GM18505 (cell line): ENCODE measurements at regions not wholly inside any gene's neighbourhood (a gene's known extent, or its start where the extent isn't known, plus 50 kb on each side); places are given as distances from the start of the nearest gene placed in this dataset.

Source experiments
- ATAC-seq: cut with Tn5 transposase; IDR thresholded peaks from one replicate; pipeline ENCODE4 v1.9.1; 2021; ENCODE audit not compliant: unreplicated experiment
- POLR2A ChIP-seq: IDR thresholded peaks from 4 replicates; pipeline ENCODE4 v1.6.1; 2011; ENCODE audit warnings: borderline replicate concordance; ENCODE audit not compliant: insufficient read depth, insufficient read length; ENCODE audit errors: extremely low read depth

DNA sequence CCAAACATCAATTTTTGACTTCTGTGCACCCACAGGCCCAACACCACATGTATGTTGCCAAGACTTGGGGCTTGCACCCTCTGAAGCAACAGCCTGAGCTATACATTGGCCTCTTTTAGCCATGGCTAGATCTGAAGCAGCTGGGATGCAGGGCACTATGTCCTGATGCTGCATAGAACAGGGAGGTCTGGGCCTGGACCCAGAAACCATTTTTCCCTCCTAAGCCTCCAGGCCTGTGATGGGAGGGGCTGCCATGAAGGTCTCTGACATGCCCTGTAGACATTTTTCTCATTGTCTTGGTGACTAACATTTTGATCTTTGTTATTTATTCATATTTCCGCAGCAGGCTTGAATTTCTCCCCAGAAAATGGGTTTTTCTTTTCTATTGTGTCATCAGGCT lies 330.0 kb downstream of the PYDC2 start:
- TF ChIP-seq POLR2A, result no peak
- no peak for ATAC-seq

DNA sequence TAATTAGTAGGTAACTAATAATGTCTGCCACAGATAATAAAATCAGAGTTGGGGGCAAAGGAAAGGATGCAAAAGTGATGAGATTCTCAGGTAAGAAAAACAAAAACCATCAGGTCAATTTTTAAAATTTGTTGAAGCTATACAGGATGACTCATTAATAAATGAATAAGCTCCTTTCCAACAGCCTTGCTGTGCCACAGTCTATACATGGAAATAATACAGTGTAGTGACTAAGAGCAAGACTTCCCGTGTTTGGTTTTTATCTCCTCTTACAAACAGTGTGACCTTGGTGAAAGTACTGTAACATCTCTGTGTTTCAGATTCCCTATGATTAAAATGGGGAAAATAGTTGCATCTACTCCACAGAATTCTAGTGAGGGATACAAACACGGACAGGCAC lies 331.6 kb downstream of the PYDC2 start:
- no peak for ATAC-seq
- TF ChIP-seq POLR2A, result no peak

- TF ChIP-seq POLR2A, result no peak
- ATAC-seq, result no peak
These were observed 334.2 kb downstream of the PYDC2 start for GRCh38 chr3:191795196-191795595.

- TF ChIP-seq POLR2A, result no peak
- no peak for ATAC-seq
These were observed 336.3 kb downstream of the PYDC2 start for GRCh38 chr3:191797271-191797670.

DNA sequence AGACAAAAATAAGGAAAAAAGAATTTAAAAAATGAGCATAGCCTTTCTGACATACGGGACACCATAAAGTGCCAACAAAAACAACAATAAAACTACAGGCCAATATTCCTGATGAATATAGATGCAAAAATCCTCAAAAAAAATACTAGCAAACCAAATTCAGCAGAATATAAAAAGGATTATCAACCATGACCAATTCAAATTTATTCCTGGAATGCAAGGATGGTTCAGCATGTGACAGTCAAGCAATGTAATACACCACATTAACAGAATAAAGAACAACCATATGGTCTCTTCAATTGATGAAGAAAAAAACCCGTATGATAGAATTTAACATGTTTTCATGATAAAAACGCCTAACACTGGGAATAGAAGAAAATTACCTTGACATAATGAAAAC lies 341.7 kb downstream of the PYDC2 start:
- no peak for ATAC-seq
- TF ChIP-seq POLR2A, result no peak

DNA sequence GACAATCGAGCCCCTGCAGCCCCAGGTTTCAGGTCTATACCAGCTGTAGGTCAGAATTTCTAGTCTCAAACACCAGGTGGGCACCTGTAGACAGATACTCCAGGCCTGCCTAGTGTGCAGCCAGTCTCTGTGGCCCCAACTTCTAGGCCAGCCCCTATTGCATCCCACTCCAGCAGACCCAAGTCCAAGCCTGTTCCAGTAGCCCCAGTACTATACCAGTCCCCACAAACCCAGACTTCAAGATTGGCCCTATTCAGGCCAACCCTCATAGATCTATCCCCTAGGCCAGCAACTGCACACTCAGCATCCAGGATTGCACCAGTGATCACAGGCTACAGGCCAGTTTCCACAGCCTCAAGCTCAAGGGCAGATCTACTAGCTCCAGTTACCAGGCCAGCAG lies 344.0 kb downstream of the PYDC2 start:
- no peak for TF ChIP-seq POLR2A
- no peak for ATAC-seq

DNA sequence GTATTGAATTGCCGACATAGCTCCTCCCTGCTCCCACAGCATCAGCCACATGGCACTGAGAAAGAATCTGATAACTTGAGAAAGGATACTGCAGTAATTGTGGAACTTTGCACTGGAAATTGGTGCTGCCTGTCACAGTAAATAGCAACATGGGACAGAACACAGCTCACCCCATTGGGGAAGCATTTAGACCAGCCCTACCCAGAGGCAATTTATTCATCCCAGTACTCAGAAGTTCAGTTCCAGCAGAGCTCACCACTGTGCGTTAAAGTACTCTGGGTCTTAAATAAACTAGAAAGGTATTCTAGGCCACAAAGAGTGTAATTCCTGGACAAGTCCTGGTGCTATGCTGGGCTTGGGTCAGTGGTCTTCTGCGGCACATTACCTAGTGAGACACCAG lies 347.1 kb downstream of the PYDC2 start:
- no peak for TF ChIP-seq POLR2A
- no peak for ATAC-seq

- ATAC-seq, result no peak
- no peak for TF ChIP-seq POLR2A
These were observed 348.5 kb downstream of the PYDC2 start for GRCh38 chr3:191809326-191809949.

DNA sequence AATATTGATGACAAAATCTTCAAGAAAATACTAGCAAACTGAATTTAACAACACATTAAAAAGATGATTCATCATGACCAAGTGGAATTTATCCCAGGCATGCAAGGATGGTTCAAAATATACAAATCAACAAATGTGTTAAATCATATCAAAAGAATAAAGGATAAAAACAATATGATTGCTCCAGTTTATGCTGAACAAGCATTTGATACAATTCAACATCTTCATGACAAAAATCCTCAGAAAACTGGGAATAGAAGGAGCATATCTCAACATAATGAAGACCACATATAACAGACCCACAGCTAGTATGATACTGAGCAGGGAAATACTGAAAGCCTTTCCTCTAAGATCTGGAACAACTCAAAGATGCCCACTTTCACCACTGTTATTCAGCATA lies 352.3 kb downstream of the PYDC2 start:
- no peak for ATAC-seq
- no peak for TF ChIP-seq POLR2A

DNA sequence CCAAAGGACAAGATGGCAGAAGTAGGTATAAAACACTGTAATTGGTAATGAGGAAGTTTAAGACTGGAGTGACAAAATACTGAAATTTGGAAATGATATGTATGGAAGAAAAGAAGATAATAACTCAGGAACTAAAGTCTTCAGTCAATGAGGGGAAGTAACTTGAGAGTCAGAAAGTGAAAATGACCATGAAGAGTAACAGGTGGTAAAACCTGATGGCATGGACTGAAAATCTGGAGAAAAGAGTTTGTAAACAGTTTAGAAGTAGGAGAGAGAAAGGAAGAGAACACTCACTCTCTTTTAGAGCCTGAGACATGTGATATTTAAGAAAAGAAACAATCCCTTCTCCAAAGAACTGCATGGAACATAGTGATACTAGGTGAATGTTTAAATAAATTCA lies 387.9 kb downstream of the PYDC2 start:
- no peak for TF ChIP-seq POLR2A
- no peak for ATAC-seq

DNA sequence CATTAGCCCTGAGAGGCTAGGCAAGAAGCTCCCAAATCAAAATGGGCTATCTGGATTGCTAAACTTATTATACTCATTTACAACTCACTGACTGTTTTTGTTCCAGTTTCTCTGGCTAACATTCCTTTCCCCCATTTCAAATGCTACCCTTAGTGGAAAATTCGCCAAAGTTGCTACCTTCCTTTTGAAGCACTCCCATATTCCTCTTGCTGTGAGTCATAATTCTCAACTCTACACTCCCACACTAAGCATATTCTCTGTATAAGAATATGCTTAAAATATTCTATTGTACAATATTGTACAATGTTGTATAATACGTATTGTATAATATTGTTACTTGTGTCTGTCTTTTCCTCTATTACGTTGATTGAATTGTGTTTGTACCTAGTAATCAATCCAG lies 398.6 kb downstream of the PYDC2 start:
- no peak for TF ChIP-seq POLR2A

GRCh38 chr3:191869738-191870415 lies 408.9 kb downstream of the PYDC2 start:
- no peak for TF ChIP-seq POLR2A

More for the DNA sequence above, 398.6 kb downstream of the PYDC2 start:
- no peak for ATAC-seq

GRCh38 chr3:191873736-191874135 lies 412.8 kb downstream of the PYDC2 start:
- ATAC-seq, result no peak
- TF ChIP-seq POLR2A, result no peak

More at GRCh38 chr3:191869738-191870415, 408.9 kb downstream of the PYDC2 start:
- no peak for ATAC-seq

DNA sequence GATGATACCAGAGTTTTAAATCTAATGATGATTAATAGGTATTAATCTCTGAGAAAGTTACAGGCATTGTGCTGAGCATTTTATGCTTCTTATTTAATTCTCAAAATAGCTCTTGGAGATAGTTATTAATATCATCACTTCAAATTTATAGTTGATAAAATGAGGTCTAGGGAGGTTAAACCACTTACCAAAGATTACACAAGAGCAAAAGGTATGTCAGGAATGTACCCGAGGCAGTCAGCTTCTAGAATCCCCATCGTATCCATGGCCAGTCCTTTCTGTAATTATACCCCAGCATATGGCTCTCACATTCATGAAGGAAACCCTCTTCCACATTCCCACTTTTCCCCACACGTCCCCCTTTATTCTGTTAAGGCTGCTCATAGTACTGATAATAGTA lies 421.3 kb downstream of the PYDC2 start:
- no peak for ATAC-seq
- TF ChIP-seq POLR2A, result no peak

GRCh38 chr3:191884132-191884531 lies 423.2 kb downstream of the PYDC2 start:
- no peak for TF ChIP-seq POLR2A
- ATAC-seq, result no peak

- TF ChIP-seq POLR2A, result no peak
- ATAC-seq, result no peak
These were observed 428.1 kb downstream of the PYDC2 start for GRCh38 chr3:191889106-191889505.

GRCh38 chr3:191889756-191890155 lies 428.8 kb downstream of the PYDC2 start:
- TF ChIP-seq POLR2A, result no peak
- no peak for ATAC-seq
